ENCODE measurements at regions not wholly inside any gene's neighbourhood (a gene's known extent, or its start where the extent isn't known, plus 50 kb on each side); places are given as distances from the start of the nearest gene placed in this dataset.

DNA sequence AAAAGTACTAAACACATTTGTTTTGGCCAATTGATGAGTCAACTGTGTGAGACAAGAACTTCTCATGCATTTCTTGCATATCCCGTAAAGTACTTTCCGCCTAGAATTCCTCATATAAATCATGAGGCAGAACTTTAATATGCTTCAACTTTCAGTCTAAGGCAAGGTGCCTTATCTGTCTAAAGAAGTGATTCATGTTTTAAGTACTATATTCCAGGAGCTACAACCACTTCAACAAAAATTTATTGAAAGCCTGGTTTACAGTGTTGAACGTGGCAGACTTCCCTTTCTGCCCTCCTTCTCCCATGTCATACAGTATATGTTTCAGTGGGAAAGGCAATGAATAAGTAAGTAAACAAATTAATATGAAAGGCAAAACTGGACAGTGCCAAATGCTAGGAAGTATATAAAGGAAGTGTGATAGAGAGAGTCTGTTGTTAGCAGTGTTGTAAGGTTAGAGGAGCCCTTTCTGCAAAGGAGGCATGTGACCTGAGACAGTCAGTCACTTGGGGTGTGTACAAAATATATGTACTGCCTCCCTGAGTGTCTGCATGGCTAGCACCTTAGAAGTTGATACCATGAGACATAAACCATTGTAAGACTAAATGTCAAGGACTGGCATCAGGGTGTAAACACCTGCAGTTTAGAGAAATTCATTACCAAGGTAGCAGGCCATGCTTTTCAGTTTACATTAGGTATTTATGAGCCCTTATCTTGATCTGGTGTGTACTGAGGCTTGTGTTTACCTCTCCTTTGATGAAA lies 362.2 kb downstream of the SRGAP2C start:
- TF ChIP-seq EP300 (IDR thresholded peaks at IDR 0.05): no peak
- TF ChIP-seq, protein P1, sequence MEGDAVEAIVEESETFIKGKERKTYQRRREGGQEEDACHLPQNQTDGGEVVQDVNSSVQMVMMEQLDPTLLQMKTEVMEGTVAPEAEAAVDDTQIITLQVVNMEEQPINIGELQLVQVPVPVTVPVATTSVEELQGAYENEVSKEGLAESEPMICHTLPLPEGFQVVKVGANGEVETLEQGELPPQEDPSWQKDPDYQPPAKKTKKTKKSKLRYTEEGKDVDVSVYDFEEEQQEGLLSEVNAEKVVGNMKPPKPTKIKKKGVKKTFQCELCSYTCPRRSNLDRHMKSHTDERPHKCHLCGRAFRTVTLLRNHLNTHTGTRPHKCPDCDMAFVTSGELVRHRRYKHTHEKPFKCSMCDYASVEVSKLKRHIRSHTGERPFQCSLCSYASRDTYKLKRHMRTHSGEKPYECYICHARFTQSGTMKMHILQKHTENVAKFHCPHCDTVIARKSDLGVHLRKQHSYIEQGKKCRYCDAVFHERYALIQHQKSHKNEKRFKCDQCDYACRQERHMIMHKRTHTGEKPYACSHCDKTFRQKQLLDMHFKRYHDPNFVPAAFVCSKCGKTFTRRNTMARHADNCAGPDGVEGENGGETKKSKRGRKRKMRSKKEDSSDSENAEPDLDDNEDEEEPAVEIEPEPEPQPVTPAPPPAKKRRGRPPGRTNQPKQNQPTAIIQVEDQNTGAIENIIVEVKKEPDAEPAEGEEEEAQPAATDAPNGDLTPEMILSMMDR (IDR thresholded peaks at IDR 0.05): no peak

Data from sigmoid colon (tissue), 4 donors.